K562 (cell line): ENCODE measurements at regions not wholly inside any gene's neighbourhood (a gene's known extent, or its start where the extent isn't known, plus 50 kb on each side); places are given as distances from the start of the nearest gene placed in this dataset.

ENCODE experiments used
- ETV1 ChIP-seq: fragments of 450-650 bp; conservative IDR thresholded peaks from 2 replicates; pipeline ENCODE4 v1.6.1; 2016; ENCODE audit warnings: missing genetic modification characterization, control low read depth, low read depth, missing compliant biosample characterization
- FOXK1 ChIP-seq: sonication (generic); formaldehyde crosslinking; IDR thresholded peaks from 2 replicates; pipeline ENCODE4 v1.8.0; 2022; ENCODE audit warnings: missing genetic modification reagents, mild to moderate bottlenecking, borderline replicate concordance
- HDAC2 ChIP-seq: fragments of 450-650 bp; IDR thresholded peaks from 2 replicates; pipeline ENCODE4 v1.6.1; 2016; ENCODE audit warnings: mild to moderate bottlenecking
- HDAC8 ChIP-seq: fragments of 450-650 bp; IDR thresholded peaks from 2 replicates; pipeline ENCODE4 v1.6.1; 2016; ENCODE audit warnings: mild to moderate bottlenecking, missing genetic modification characterization, moderate library complexity, missing compliant biosample characterization
- HSF4 ChIP-seq: fragments of 250-450 bp; sonication (Bioruptor Pico); IDR thresholded peaks from 2 replicates; pipeline ENCODE4 v2.1.2; 2022; ENCODE audit warnings: mild to moderate bottlenecking, moderate library complexity, borderline replicate concordance
- KLF13 ChIP-seq: fragments of 450-650 bp; IDR thresholded peaks from 2 replicates; pipeline ENCODE4 v1.6.1; 2016; ENCODE audit warnings: missing genetic modification characterization, low read depth, mild to moderate bottlenecking, missing compliant biosample characterization, moderate library complexity, borderline replicate concordance
- MEIS2 ChIP-seq: fragments of 450-650 bp; IDR thresholded peaks from 2 replicates; pipeline ENCODE4 v1.6.1; 2014; ENCODE audit warnings: mild to moderate bottlenecking; ENCODE audit not compliant: partially characterized antibody
- MTA2 ChIP-seq: fragments of 450-650 bp; IDR thresholded peaks from 2 replicates; pipeline ENCODE4 v1.6.1; 2016; ENCODE audit warnings: low read depth
- PBX2 ChIP-seq, 2 experiments: IDR thresholded peaks in 1 of 2; conservative IDR thresholded peaks in 1 of 2; 2 replicates each; pipeline ENCODE4 v1.6.1; 2016; ENCODE audit warnings: low read depth in 2 of 2, mild to moderate bottlenecking in 1 of 2, missing compliant biosample characterization in 1 of 2, missing genetic modification characterization in 1 of 2, moderate library complexity in 1 of 2
- RCOR1 ChIP-seq, 2 experiments: IDR thresholded peaks; 2 replicates each; pipeline ENCODE4 v1.6.1; 2012; ENCODE audit warnings: low read depth in 2 of 2, low read length in 2 of 2, borderline replicate concordance in 1 of 2, improper control_type of control experiment in 1 of 2
- TSHZ1 ChIP-seq: fragments of 250-450 bp; sonication (Bioruptor Pico); IDR thresholded peaks from 2 replicates; pipeline ENCODE4 v1.4.0; 2020; ENCODE audit warnings: mild to moderate bottlenecking, moderate library complexity
- ZNF217 ChIP-seq: sonication (generic); formaldehyde crosslinking; IDR thresholded peaks from 2 replicates; pipeline ENCODE4 v1.8.0; 2022; ENCODE audit warnings: mild to moderate bottlenecking, missing genetic modification reagents
- ZNF224 ChIP-seq: sonication (generic); formaldehyde crosslinking; IDR thresholded peaks from 2 replicates; pipeline ENCODE4 v1.8.0; 2022; ENCODE audit warnings: mild to moderate bottlenecking, missing genetic modification reagents
- ZNF75A ChIP-seq: fragments of 450-650 bp; formaldehyde crosslinking; IDR thresholded peaks from 2 replicates; pipeline ENCODE4 v1.4.0; 2020; ENCODE audit warnings: mild to moderate bottlenecking
- ZSCAN32 ChIP-seq: fragments of 450-650 bp; formaldehyde crosslinking; IDR thresholded peaks from 2 replicates; pipeline ENCODE4 v1.4.0; 2020; ENCODE audit warnings: mild to moderate bottlenecking, moderate library complexity
- TF ChIP-seq, protein P1 (sequence below), 2 experiments: fragments of 450-650 bp; conservative IDR thresholded peaks; 2 replicates each; pipeline ENCODE4 v1.6.1; 2017; ENCODE audit warnings: mild to moderate bottlenecking in 2 of 2, moderate library complexity in 2 of 2
- TF ChIP-seq, protein P2 (sequence below): fragments of 200-800 bp; sonication (Bioruptor generic); IDR thresholded peaks from 2 replicates; pipeline ENCODE4 v1.6.1; 2017; ENCODE audit warnings: missing genetic modification characterization, missing compliant biosample characterization
- TF ChIP-seq, protein P3 (sequence below): fragments of 450-650 bp; formaldehyde crosslinking; IDR thresholded peaks from 2 replicates; pipeline ENCODE4 v1.4.0; 2022; ENCODE audit warnings: missing genetic modification characterization

- TF ChIP-seq, protein P1, sequence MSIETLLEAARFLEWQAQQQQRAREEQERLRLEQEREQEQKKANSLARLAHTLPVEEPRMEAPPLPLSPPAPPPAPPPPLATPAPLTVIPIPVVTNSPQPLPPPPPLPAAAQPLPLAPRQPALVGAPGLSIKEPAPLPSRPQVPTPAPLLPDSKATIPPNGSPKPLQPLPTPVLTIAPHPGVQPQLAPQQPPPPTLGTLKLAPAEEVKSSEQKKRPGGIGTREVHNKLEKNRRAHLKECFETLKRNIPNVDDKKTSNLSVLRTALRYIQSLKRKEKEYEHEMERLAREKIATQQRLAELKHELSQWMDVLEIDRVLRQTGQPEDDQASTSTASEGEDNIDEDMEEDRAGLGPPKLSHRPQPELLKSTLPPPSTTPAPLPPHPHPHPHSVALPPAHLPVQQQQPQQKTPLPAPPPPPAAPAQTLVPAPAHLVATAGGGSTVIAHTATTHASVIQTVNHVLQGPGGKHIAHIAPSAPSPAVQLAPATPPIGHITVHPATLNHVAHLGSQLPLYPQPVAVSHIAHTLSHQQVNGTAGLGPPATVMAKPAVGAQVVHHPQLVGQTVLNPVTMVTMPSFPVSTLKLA (conservative IDR thresholded peaks at IDR 0.05), result no peak
- TF ChIP-seq, protein P2, sequence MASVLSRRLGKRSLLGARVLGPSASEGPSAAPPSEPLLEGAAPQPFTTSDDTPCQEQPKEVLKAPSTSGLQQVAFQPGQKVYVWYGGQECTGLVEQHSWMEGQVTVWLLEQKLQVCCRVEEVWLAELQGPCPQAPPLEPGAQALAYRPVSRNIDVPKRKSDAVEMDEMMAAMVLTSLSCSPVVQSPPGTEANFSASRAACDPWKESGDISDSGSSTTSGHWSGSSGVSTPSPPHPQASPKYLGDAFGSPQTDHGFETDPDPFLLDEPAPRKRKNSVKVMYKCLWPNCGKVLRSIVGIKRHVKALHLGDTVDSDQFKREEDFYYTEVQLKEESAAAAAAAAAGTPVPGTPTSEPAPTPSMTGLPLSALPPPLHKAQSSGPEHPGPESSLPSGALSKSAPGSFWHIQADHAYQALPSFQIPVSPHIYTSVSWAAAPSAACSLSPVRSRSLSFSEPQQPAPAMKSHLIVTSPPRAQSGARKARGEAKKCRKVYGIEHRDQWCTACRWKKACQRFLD, result no peak
- TF ChIP-seq, protein P3, sequence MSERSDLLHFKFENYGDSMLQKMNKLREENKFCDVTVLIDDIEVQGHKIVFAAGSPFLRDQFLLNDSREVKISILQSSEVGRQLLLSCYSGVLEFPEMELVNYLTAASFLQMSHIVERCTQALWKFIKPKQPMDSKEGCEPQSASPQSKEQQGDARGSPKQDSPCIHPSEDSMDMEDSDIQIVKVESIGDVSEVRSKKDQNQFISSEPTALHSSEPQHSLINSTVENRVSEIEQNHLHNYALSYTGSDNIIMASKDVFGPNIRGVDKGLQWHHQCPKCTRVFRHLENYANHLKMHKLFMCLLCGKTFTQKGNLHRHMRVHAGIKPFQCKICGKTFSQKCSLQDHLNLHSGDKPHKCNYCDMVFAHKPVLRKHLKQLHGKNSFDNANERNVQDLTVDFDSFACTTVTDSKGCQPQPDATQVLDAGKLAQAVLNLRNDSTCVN, result no peak
- TF ChIP-seq HSF4 (no peak), ZNF217 (CRISPR knock-in tag) (no peak), TSHZ1 (CRISPR knock-in tag) (no peak), ZSCAN32 (CRISPR knock-in tag) (no peak), MTA2 (no peak), PBX2 (CRISPR knock-in tag; IDR thresholded peaks at IDR 0.05; ENCODE audit: low read depth) (no peak), PBX2 (tag; conservative IDR thresholded peaks at IDR 0.05; ENCODE audit: low read depth) (0 out of 2 replicates have a peak, but pooled peaks have one; percentile 13), MEIS2 (peak; percentile 13), HDAC8 (tag) (no peak), ETV1 (tag) (no peak), KLF13 (tag) (no peak), ZNF75A (CRISPR knock-in tag) (no peak), FOXK1 (CRISPR knock-in tag) (no peak), ZNF224 (no peak), HDAC2 (no peak), RCOR1 (IDR thresholded peaks at IDR 0.05; ENCODE audit: borderline replicate concordance in 1 of 2, low read depth in 2 of 2, low read length in 2 of 2) (peak in 1 of 2 experiments; percentile 47; a peak in 1 of 4 replicates)
These were observed 297.9 kb downstream of the CD83 start (continued) for GRCh38 chr6:14415452-14415851.
